Lower leg skin (tissue), 4 donors: ENCODE measurements at regions not wholly inside any gene's neighbourhood (a gene's known extent, or its start where the extent isn't known, plus 50 kb on each side); places are given as distances from the start of the nearest gene placed in this dataset.

Source experiments
- DNase-seq, 2 donors: peaks; one replicate each; pipeline ENCODE4 v3.0.0-alpha.2; 2019; ENCODE audit warnings: low spot score in 2 of 2
- H3K4me3 ChIP-seq: fragments of 200-600 bp; sonication (generic); 2 replicates; pipeline ENCODE4 v1.5.1; 2017; ENCODE audit warnings: mild to moderate bottlenecking, low read depth; ENCODE audit not compliant: poor library complexity, severe bottlenecking
- POLR2A ChIP-seq, 2 donors: fragments of 450-650 bp; IDR thresholded peaks; one replicate each; pipeline ENCODE4 v1.6.1; 2016 to 2017; ENCODE audit warnings: antibody characterized with exemption in 2 of 2, mild to moderate bottlenecking in 1 of 2, moderate library complexity in 1 of 2
- WGBS, 2 donors: methylation state at CpG; one replicate each; pipeline ENCODE4 v1.1.5; 2018; 5-methylcytosine and 5-hydroxymethylcytosine counted together
- intact Hi-C: fragments of 100-400 bp; cut with DNase I; formaldehyde crosslinking; loops from one replicate; pipeline ENCODE4 v1.15.0; 2023; ENCODE audit warnings: low total_unique reads
- TF ChIP-seq, protein P1 (sequence below), 3 donors: fragments of 450-650 bp; IDR thresholded peaks; one replicate each; pipeline ENCODE4 v1.5.1; 2016; ENCODE audit warnings: antibody characterized with exemption in 3 of 3, mild to moderate bottlenecking in 3 of 3, moderate library complexity in 2 of 3

DNA sequence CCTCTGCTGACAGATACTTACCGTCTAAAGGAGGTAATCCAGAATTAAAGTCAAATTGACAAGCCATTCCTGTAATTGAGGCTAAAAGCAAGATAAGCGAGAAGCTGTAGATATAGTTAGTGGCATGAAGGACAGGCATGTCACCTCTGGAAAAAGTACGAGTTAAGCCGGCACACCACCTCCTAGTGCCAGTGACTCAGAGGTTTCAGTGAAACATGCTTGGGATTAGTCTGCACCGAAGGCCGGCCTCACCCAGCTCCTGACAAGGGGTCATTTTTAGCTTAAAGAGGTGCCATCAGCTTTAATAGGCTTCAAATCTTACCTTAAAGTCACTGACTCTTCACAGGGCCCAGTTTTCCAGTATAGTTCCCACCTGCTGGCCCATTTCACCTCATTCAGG, 838.0 kb downstream of the UQCRFS1 start:
- no peak for TF ChIP-seq POLR2A (IDR thresholded peaks at IDR 0.05)
- TF ChIP-seq, protein P1, sequence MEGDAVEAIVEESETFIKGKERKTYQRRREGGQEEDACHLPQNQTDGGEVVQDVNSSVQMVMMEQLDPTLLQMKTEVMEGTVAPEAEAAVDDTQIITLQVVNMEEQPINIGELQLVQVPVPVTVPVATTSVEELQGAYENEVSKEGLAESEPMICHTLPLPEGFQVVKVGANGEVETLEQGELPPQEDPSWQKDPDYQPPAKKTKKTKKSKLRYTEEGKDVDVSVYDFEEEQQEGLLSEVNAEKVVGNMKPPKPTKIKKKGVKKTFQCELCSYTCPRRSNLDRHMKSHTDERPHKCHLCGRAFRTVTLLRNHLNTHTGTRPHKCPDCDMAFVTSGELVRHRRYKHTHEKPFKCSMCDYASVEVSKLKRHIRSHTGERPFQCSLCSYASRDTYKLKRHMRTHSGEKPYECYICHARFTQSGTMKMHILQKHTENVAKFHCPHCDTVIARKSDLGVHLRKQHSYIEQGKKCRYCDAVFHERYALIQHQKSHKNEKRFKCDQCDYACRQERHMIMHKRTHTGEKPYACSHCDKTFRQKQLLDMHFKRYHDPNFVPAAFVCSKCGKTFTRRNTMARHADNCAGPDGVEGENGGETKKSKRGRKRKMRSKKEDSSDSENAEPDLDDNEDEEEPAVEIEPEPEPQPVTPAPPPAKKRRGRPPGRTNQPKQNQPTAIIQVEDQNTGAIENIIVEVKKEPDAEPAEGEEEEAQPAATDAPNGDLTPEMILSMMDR (IDR thresholded peaks at IDR 0.05) = no peak
- intact Hi-C loops = no loop called here
- WGBS, 2 donors = 60 to 73% methylated on average over 6 of the region's 6 CpGs

DNA sequence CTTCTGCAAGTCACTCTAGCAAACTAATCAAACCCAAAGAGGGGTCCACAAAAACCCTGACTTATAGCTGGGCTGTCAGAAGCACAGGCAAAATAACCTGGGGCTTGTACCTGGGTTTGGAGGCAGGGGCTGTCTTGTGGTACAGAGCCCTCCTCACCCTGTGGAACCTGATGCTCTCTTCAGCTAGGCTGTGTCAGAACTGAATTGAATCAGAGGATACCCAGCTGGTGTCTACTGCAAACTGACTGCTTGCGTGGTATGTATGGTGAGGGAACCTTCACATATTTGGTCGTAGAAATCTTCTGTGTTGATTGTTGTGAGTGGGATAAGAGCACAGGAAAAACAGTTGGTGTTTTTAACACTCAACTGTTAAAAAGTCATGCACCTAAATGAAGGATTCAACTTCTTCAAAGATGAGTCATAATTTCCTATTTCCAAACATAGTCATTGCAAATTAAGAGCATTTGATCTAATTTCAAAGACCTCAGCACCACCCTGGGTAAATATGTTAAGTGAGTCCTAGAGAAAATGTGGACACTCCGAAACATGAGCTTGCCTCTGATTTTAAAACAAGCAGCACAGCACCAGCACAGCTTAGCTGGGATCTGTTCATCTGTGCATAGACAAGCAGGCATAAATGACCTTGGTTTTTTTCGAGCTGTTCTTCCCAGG, 840.2 kb downstream of the UQCRFS1 start:
- no peak overlapping the region for H3K4me3 ChIP-seq
- intact Hi-C loops = no loop called here
- no peak for DNase-seq
- no peak for TF ChIP-seq POLR2A (IDR thresholded peaks at IDR 0.05)
- TF ChIP-seq, protein P1 (IDR thresholded peaks at IDR 0.05) = no peak
- 66% methylated on average over 4 of the region's 4 CpGs for WGBS, 2 donors

More for the DNA sequence above, 838.0 kb downstream of the UQCRFS1 start:
- H3K4me3 ChIP-seq = no peak overlapping the region
- DNase-seq = no peak

DNA sequence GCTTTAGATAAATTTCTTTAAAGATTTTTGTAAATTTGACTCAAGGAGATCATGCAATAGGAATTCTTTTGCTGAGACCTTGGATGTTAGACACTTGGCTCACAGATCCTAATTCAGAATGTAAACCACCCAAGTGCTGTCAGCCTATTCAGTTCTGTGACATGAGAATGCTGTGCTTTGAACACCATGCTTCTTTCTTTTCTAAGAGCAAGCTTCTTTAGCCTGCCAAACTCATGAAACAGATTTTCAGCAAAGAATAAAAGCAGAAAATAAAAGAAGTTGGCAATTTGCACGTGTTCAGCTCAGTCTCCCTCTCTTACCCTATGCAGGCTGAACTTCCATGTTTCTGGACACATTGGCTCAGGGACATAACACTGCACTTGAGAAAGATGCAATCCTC, 845.8 kb downstream of the UQCRFS1 start:
- no peak for DNase-seq
- TF ChIP-seq, protein P1 (IDR thresholded peaks at IDR 0.05) = no peak
- TF ChIP-seq POLR2A (IDR thresholded peaks at IDR 0.05) = no peak
- 68% methylated on average over 1 of the region's 1 CpG for WGBS, 2 donors
- intact Hi-C loops = no loop called here
- H3K4me3 ChIP-seq = no peak overlapping the region

DNA sequence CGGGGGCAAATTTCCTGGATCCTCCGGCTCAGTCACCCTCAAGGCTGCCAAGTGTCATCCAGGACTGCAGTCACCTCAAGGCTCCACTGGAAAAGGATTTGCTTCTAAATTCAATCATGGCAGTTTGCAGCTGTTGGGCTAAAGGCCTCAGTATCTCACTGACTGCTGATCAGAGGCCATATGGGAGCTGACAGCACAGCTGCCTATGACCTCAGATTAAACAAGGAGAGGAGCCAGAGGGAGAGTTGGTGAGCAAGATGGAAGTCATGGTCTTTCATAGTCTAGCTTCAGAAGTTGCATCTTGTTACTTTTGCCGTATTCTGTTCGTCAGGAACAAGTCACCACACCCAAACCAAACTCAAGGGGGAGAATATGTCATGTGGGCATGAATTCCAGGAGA, 849.7 kb downstream of the UQCRFS1 start:
- TF ChIP-seq, protein P1 (IDR thresholded peaks at IDR 0.05) = no peak
- TF ChIP-seq POLR2A (IDR thresholded peaks at IDR 0.05) = no peak
- intact Hi-C loops = no loop called here
- DNase-seq = no peak
- H3K4me3 ChIP-seq = no peak overlapping the region
- 82 to 85% methylated on average over 4 of the region's 4 CpGs for WGBS, 2 donors

DNA sequence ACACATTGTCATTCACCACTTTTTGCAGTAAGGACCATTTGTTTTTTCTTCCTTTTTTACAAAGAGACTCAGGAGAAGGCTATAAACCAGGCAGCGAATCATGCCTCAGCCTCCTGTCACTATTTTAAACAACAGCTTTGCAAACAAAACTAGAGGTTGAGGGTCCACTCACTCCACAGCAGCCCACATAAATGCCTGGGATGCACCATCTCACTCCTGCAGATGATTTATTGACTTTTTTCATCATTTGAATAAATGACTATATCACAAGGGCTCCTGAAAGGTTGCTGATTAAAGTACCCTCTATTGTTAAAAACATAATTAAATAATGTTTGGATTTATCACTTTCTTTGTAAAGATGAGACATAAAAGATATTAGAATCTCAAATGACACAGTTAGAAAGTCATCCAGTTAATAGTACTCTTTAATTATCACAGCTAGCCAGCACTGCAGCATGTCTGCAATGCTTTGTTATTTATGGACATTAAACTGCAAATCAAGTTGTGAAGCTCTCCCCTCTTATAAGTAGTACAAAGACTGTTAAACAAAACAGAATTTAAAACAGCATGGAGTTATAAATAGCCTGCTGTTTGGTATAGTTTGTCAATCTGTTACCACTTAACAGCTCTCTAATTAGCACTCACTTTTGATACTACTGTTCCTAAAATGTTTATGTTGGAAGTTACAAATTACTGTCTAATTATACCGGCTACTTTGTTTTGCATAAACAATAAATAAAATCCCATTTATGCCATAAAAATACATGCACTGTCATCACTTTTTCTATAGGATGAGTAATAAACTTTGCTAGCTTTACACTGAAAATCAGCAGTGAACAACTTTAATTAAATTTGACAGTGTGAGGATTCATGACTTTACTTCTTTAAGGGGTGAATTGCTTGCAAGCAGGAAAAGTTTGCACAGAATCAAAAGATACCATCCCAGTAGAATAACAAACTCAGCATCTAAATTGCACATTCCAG, 853.2 kb downstream of the UQCRFS1 start:
- no peak overlapping the region for H3K4me3 ChIP-seq
- 54 to 60% methylated on average over 2 of the region's 2 CpGs for WGBS, 2 donors
- intact Hi-C loops = no loop called here
- no peak for DNase-seq
- TF ChIP-seq, protein P1 (IDR thresholded peaks at IDR 0.05) = no peak
- no peak for TF ChIP-seq POLR2A (IDR thresholded peaks at IDR 0.05)
